ENCODE measurements at regions not wholly inside any gene's neighbourhood (a gene's known extent, or its start where the extent isn't known, plus 50 kb on each side); places are given as distances from the start of the nearest gene placed in this dataset.

DNA sequence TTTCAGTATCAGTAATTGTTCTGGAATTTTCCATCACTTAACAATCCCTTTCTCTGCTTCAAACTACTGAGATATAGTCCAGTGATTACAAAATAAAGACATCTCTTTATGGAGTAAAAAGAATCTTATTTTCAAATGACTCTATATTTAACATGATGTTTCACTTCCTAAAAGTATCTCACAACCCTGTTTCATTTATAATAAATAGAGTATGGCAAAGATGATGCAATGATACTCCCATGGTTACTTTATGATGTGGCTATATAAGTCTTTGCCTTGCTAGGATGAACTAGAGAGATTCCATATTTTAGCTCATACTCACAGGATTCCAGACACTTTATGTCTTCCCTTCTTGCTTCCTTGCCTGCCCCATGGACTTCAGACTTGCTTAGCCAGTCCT is 953.5 kb upstream of the MDGA2 start:
- Mint-ChIP-seq H3K36me3 (ENCODE audit: unreplicated experiment) (no peaks in the 10 kb centered on the region), H3K27ac (ENCODE audit: unreplicated experiment) (peak overlapping the region; percentile 53), H3K4me3 (ENCODE audit: unreplicated experiment) (no peak overlapping the region), H3K4me1 (ENCODE audit: low read depth, unreplicated experiment) (peaks cover 5% of the 10 kb centered on the region), H3K27me3 (ENCODE audit: unreplicated experiment) (no peaks in the 10 kb centered on the region), H3K9me3 (ENCODE audit: unreplicated experiment) (no peaks in the 10 kb centered on the region)
- TF ChIP-seq, protein P1, sequence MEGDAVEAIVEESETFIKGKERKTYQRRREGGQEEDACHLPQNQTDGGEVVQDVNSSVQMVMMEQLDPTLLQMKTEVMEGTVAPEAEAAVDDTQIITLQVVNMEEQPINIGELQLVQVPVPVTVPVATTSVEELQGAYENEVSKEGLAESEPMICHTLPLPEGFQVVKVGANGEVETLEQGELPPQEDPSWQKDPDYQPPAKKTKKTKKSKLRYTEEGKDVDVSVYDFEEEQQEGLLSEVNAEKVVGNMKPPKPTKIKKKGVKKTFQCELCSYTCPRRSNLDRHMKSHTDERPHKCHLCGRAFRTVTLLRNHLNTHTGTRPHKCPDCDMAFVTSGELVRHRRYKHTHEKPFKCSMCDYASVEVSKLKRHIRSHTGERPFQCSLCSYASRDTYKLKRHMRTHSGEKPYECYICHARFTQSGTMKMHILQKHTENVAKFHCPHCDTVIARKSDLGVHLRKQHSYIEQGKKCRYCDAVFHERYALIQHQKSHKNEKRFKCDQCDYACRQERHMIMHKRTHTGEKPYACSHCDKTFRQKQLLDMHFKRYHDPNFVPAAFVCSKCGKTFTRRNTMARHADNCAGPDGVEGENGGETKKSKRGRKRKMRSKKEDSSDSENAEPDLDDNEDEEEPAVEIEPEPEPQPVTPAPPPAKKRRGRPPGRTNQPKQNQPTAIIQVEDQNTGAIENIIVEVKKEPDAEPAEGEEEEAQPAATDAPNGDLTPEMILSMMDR (IDR thresholded peaks at IDR 0.05; ENCODE audit: partially characterized antibody, unreplicated experiment) = no peak
- no peak for DNase-seq

DNA sequence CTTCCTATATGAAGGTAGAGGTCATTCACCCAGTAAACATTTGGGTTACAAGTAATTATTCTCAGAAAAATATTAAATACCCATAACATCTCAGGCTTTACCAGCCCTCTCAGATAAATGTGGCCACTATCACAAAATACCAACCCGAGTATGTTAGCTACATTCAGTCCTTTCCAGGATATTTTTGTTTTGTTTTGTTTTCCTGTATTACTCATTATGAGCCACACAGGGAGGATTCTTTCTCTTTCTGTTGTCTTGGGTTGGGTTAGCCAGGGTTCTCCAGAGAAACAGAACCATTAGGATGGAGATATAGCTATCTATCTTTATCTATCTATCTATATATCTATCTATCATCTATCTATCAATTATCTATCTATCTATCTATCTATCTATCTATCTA is 947.6 kb upstream of the MDGA2 start:
- Mint-ChIP-seq H3K9me3 (ENCODE audit: unreplicated experiment) (no peaks in the 10 kb centered on the region), H3K4me3 (ENCODE audit: unreplicated experiment) (no peak overlapping the region), H3K4me1 (ENCODE audit: low read depth, unreplicated experiment) (peaks cover 4% of the 10 kb centered on the region), H3K36me3 (ENCODE audit: unreplicated experiment) (no peaks in the 10 kb centered on the region), H3K27ac (ENCODE audit: unreplicated experiment) (no peak overlapping the region), H3K27me3 (ENCODE audit: unreplicated experiment) (no peaks in the 10 kb centered on the region)
- TF ChIP-seq, protein P1 (IDR thresholded peaks at IDR 0.05; ENCODE audit: partially characterized antibody, unreplicated experiment) = no peak
- DNase-seq = no peak

DNA sequence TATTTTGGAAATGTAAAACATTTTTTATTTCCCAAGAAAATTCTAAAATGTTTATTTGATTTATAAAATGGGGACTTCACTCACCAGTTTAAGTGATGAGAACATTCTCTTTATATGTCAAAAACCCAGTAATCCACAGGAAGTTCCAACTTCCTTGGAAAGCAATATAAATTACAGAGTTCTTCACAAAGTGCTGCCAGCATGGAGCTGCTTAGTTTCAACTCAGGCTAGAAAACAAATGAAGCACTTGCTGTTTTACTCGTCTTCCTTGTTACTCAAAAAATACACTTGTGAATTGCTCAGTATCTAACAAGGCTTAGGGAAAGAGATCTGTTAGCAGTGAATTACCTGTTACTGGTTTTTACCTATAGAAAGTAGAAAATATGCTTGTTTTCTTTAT is 942.7 kb upstream of the MDGA2 start:
- Mint-ChIP-seq H3K27ac (ENCODE audit: unreplicated experiment) (no peak overlapping the region), H3K4me3 (ENCODE audit: unreplicated experiment) (no peak overlapping the region), H3K36me3 (ENCODE audit: unreplicated experiment) (no peaks in the 10 kb centered on the region), H3K27me3 (ENCODE audit: unreplicated experiment) (no peaks in the 10 kb centered on the region), H3K4me1 (ENCODE audit: low read depth, unreplicated experiment) (no peaks in the 10 kb centered on the region), H3K9me3 (ENCODE audit: unreplicated experiment) (no peaks in the 10 kb centered on the region)
- TF ChIP-seq, protein P1 (IDR thresholded peaks at IDR 0.05; ENCODE audit: partially characterized antibody, unreplicated experiment) = no peak
- no peak for DNase-seq

- TF ChIP-seq, protein P1 (IDR thresholded peaks at IDR 0.05; ENCODE audit: partially characterized antibody, unreplicated experiment) = no peak
- H3K9me3 Mint-ChIP-seq (ENCODE audit: unreplicated experiment) = no peaks in the 10 kb centered on the region
- H3K36me3 Mint-ChIP-seq (ENCODE audit: unreplicated experiment) = no peaks in the 10 kb centered on the region
- H3K4me1 Mint-ChIP-seq (ENCODE audit: low read depth, unreplicated experiment) = no peaks in the 10 kb centered on the region
- H3K27me3 Mint-ChIP-seq (ENCODE audit: unreplicated experiment) = no peaks in the 10 kb centered on the region
- DNase-seq = no peak
- no peak overlapping the region for H3K4me3 Mint-ChIP-seq (ENCODE audit: unreplicated experiment)
- H3K27ac Mint-ChIP-seq (ENCODE audit: unreplicated experiment) = no peak overlapping the region
These were observed 941.5 kb upstream of the MDGA2 start for GRCh38 chr14:48616931-48617330.

- DNase-seq = no peak
- H3K4me3 Mint-ChIP-seq (ENCODE audit: unreplicated experiment) = no peak overlapping the region
- H3K36me3 Mint-ChIP-seq (ENCODE audit: unreplicated experiment) = no peaks in the 10 kb centered on the region
- no peaks in the 10 kb centered on the region for H3K9me3 Mint-ChIP-seq (ENCODE audit: unreplicated experiment)
- H3K27me3 Mint-ChIP-seq (ENCODE audit: unreplicated experiment) = no peaks in the 10 kb centered on the region
- no peaks in the 10 kb centered on the region for H3K4me1 Mint-ChIP-seq (ENCODE audit: low read depth, unreplicated experiment)
- no peak overlapping the region for H3K27ac Mint-ChIP-seq (ENCODE audit: unreplicated experiment)
- TF ChIP-seq, protein P1 (IDR thresholded peaks at IDR 0.05; ENCODE audit: partially characterized antibody, unreplicated experiment) = no peak
These were observed 940.2 kb upstream of the MDGA2 start for GRCh38 chr14:48615618-48616017.

Data from glutamatergic neuron (in vitro differentiated cells).